T-helper 17 cell (primary cell): ENCODE measurements at regions not wholly inside any gene's neighbourhood (a gene's known extent, or its start where the extent isn't known, plus 50 kb on each side); places are given as distances from the start of the nearest gene placed in this dataset.

Experiments used
- ATAC-seq: fragments of 150-1000 bp; cut with Tn5 transposase; 2 replicates; pipeline ENCODE4 v1.10.0; 2021; ENCODE audit warnings: mild to moderate bottlenecking, moderate library complexity
- DNase-seq, 3 donors: peaks; one replicate each; pipeline versions ENCODE4 v3.0.0 to v3.0.0-alpha.2; 2020 to 2021
- H3K9me3 ChIP-seq: one replicate; pipeline ENCODE4 v1.7.0; 2013; ENCODE audit warnings: low read length, mild to moderate bottlenecking; ENCODE audit not compliant: control insufficient read depth, poor library complexity, severe bottlenecking
- H3K27ac Mint-ChIP-seq: one replicate; pipeline ENCODE4 v1.8.0; 2022; ENCODE audit warnings: mild to moderate bottlenecking, moderate library complexity, mixed read lengths
- H3K27me3 Mint-ChIP-seq: one replicate; pipeline ENCODE4 v1.8.0; 2022; ENCODE audit warnings: mixed read lengths
- H3K36me3 Mint-ChIP-seq: one replicate; pipeline ENCODE4 v1.8.0; 2022; ENCODE audit warnings: low read depth, mixed read lengths
- H3K4me1 Mint-ChIP-seq: one replicate; pipeline ENCODE4 v1.8.0; 2022; ENCODE audit warnings: mild to moderate bottlenecking, mixed read lengths
- H3K4me3 Mint-ChIP-seq: one replicate; pipeline ENCODE4 v1.8.0; 2022; ENCODE audit warnings: mild to moderate bottlenecking, moderate library complexity, mixed read lengths

GRCh38 chr5:39986614-39987013, 561.8 kb upstream of the DAB2 start:
- Mint-ChIP-seq H3K27me3 (peaks cover 6% of the 10 kb centered on the region), H3K27ac (no peak overlapping the region), H3K4me3 (no peak overlapping the region), H3K4me1 (no peaks in the 10 kb centered on the region), H3K36me3 (no peaks in the 10 kb centered on the region)
- H3K9me3 ChIP-seq: no peaks in the 10 kb centered on the region
- no peak for DNase-seq
- ATAC-seq: no peak

DNA sequence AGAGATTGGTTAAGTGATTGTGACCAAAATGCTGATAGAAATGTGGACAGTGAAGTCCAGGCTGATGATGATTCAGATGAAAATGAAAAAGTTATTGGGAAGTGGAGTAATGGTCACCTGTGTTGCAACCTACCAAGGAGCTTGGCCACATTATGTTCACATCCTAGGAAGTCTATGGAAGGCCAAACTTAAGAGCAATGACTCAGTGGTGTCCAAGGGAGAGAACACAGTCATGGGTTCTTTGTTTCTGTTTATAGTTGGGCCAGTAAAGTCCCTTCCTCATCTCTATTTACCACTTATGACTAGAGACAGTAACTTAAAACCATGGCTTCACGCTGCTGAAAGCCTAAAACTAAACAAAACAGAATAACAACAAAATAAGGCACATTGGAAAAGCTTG, 555.3 kb upstream of the DAB2 start:
- no peaks in the 10 kb centered on the region for H3K9me3 ChIP-seq
- H3K36me3 Mint-ChIP-seq: no peaks in the 10 kb centered on the region

DNA sequence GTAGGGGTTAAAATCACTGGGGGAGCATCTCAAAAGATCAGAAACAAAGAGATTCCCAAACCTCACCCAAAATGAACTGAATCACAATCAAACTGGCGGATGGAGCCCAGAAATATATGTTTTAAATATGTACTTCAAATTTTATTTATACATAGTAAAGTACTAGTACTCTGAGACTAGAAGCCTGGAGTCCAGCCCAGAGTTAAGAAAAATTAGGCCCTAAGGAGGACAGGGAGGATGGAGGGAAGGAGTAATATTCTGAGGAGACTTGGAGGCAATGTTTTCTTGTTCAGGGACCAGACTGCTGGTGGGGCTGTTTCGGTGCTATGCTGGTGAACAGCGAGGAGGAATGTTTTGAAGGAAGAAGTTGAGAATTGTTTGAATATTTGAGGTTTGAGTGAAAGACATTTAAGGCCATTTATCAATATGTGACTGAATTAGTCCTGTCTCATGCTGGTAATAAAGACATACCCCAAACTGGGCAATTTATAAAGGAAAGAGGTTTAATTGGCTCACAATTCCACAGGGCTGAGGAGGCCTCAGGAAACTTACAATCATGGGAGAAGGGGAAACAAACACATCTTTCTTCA, 552.4 kb upstream of the DAB2 start:
- Mint-ChIP-seq H3K27ac (no peak overlapping the region), H3K4me1 (no peaks in the 10 kb centered on the region), H3K4me3 (no peak overlapping the region), H3K27me3 (no peaks in the 10 kb centered on the region), H3K36me3 (no peaks in the 10 kb centered on the region)
- no peak for ATAC-seq
- DNase-seq: no peak
- no peaks in the 10 kb centered on the region for H3K9me3 ChIP-seq

More for the DNA sequence above, 555.3 kb upstream of the DAB2 start:
- H3K27me3 Mint-ChIP-seq: no peaks in the 10 kb centered on the region
- no peaks in the 10 kb centered on the region for H3K4me1 Mint-ChIP-seq
- no peak for ATAC-seq
- no peak for DNase-seq
- no peak overlapping the region for H3K27ac Mint-ChIP-seq
- H3K4me3 Mint-ChIP-seq: no peak overlapping the region

GRCh38 chr5:39970117-39970798, 545.5 kb upstream of the DAB2 start:
- no peaks in the 10 kb centered on the region for H3K9me3 ChIP-seq
- ATAC-seq: no peak
- no peak overlapping the region for H3K4me3 Mint-ChIP-seq
- DNase-seq: no peak
- H3K27ac Mint-ChIP-seq: no peak overlapping the region
- H3K36me3 Mint-ChIP-seq: no peaks in the 10 kb centered on the region
- H3K27me3 Mint-ChIP-seq: peaks cover 6% of the 10 kb centered on the region
- H3K4me1 Mint-ChIP-seq: no peaks in the 10 kb centered on the region

GRCh38 chr5:39968381-39968780, 543.6 kb upstream of the DAB2 start:
- no peaks in the 10 kb centered on the region for H3K9me3 ChIP-seq
- Mint-ChIP-seq H3K36me3 (no peaks in the 10 kb centered on the region), H3K27ac (no peak overlapping the region), H3K4me1 (no peaks in the 10 kb centered on the region), H3K4me3 (no peak overlapping the region), H3K27me3 (peaks cover 6% of the 10 kb centered on the region)
- no peak for ATAC-seq
- no peak for DNase-seq

- no peaks in the 10 kb centered on the region for H3K9me3 ChIP-seq
- Mint-ChIP-seq H3K27ac (no peak overlapping the region), H3K4me1 (peaks cover 3% of the 10 kb centered on the region), H3K36me3 (peaks cover 2% of the 10 kb centered on the region), H3K4me3 (no peak overlapping the region), H3K27me3 (no peaks in the 10 kb centered on the region)
- DNase-seq (no peak), ATAC-seq (no peak)
These were observed 530.4 kb upstream of the DAB2 start for GRCh38 chr5:39955156-39955555.

- Mint-ChIP-seq H3K27me3 (no peaks in the 10 kb centered on the region), H3K4me1 (peaks cover 6% of the 10 kb centered on the region), H3K4me3 (no peak overlapping the region), H3K36me3 (peaks cover 2% of the 10 kb centered on the region), H3K27ac (no peak overlapping the region)
- H3K9me3 ChIP-seq: no peaks in the 10 kb centered on the region
- ATAC-seq: no peak
- no peak for DNase-seq
These were observed 526.3 kb upstream of the DAB2 start for GRCh38 chr5:39951070-39951469.

- H3K4me3 Mint-ChIP-seq: no peak overlapping the region
- DNase-seq (peak; percentile 11 to 46 (median 16)), ATAC-seq (peak; percentile 87)
- no peak overlapping the region for H3K27ac Mint-ChIP-seq
- H3K4me1 Mint-ChIP-seq: peaks cover 11% of the 10 kb centered on the region
- H3K36me3 Mint-ChIP-seq: peaks cover 2% of the 10 kb centered on the region
- H3K9me3 ChIP-seq: no peaks in the 10 kb centered on the region
- no peaks in the 10 kb centered on the region for H3K27me3 Mint-ChIP-seq
These were observed 524.2 kb upstream of the DAB2 start for GRCh38 chr5:39948867-39949468.

DNA sequence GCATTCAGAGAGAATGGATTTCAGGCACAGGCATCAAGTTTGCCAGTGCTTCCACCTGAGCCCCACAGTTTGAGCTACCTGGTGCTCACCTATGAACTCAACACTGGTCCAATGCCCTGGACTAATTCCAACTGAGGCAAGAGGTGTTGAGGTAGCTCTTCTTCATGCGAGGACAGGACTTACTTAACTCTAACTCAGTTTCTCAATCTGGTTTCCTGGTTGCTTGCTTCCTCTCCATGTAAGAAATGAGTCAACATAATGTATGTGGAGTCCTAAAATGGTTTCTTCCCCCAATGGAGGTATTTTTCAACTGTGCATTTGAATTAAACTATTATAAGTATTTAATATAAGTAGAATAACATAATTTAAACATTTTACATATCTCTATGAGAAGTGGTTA, 523.6 kb upstream of the DAB2 start:
- H3K9me3 ChIP-seq: no peaks in the 10 kb centered on the region
- Mint-ChIP-seq H3K36me3 (peaks cover 2% of the 10 kb centered on the region), H3K27me3 (no peaks in the 10 kb centered on the region), H3K27ac (no peak overlapping the region), H3K4me3 (no peak overlapping the region), H3K4me1 (peaks cover 11% of the 10 kb centered on the region)
- ATAC-seq (no peak), DNase-seq (no peak)

GRCh38 chr5:39947657-39948056, 522.9 kb upstream of the DAB2 start:
- Mint-ChIP-seq H3K4me3 (no peak overlapping the region), H3K4me1 (peaks cover 11% of the 10 kb centered on the region), H3K36me3 (peaks cover 2% of the 10 kb centered on the region), H3K27ac (no peak overlapping the region), H3K27me3 (no peaks in the 10 kb centered on the region)
- ATAC-seq: no peak
- DNase-seq: no peak
- H3K9me3 ChIP-seq: no peaks in the 10 kb centered on the region

DNA sequence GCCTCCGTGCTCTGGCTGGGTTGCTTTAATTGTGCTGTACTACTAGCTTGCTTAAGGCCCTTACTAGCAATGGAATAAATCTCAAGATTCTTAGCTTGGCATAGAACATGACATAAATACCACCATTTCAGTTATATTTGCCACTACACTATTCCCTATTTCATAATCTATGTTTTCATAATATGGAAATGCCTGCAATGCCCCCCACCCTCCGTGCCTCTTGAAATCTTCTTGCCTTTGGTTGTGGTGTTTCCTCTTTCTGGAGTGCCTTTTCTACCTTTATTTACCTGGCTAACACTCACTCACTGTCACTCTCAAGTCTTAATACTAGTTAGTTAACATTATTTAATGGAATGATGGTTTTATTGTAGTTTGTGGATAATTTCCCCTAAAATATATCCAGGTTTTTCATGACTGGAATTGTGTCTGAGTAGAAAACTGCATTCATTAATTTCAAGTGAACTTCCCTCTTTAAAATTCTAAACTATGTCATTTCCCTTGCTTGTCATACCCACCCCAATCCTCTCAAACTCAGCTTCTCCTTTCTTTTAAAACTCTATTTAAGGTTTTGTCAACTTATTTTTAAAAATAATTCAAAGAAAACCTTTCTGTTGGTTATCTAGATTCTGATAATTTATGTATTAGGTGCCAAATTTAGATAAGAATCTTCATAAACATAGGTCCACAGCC, 521.7 kb upstream of the DAB2 start:
- no peaks in the 10 kb centered on the region for H3K9me3 ChIP-seq
- H3K4me1 Mint-ChIP-seq: peaks cover 11% of the 10 kb centered on the region
- peaks cover 2% of the 10 kb centered on the region for H3K36me3 Mint-ChIP-seq
- no peak overlapping the region for H3K27ac Mint-ChIP-seq
- no peak for ATAC-seq
- no peaks in the 10 kb centered on the region for H3K27me3 Mint-ChIP-seq
- H3K4me3 Mint-ChIP-seq: no peak overlapping the region
- no peak for DNase-seq

GRCh38 chr5:39945870-39946269, 521.1 kb upstream of the DAB2 start:
- no peaks in the 10 kb centered on the region for H3K9me3 ChIP-seq
- Mint-ChIP-seq H3K27me3 (no peaks in the 10 kb centered on the region), H3K4me3 (no peak overlapping the region), H3K4me1 (peaks cover 8% of the 10 kb centered on the region), H3K27ac (no peak overlapping the region), H3K36me3 (peaks cover under 1% of the 10 kb centered on the region)
- no peak for DNase-seq
- no peak for ATAC-seq

GRCh38 chr5:39943811-39944210, 519.0 kb upstream of the DAB2 start:
- Mint-ChIP-seq H3K4me3 (no peak overlapping the region), H3K36me3 (no peaks in the 10 kb centered on the region), H3K27me3 (no peaks in the 10 kb centered on the region), H3K4me1 (peaks cover 5% of the 10 kb centered on the region), H3K27ac (no peak overlapping the region)
- no peak for DNase-seq
- no peak for ATAC-seq
- H3K9me3 ChIP-seq: no peaks in the 10 kb centered on the region
